ENCODE measurements at regions not wholly inside any gene's neighbourhood (a gene's known extent, or its start where the extent isn't known, plus 50 kb on each side); places are given as distances from the start of the nearest gene placed in this dataset.
"Not testable (repeated sequence)": the region's sequence is repeated elsewhere in the genome, so short reads cannot be mapped to it uniquely, and the experiment has no call there.

- TF ChIP-seq HDAC6 (IDR thresholded peaks at IDR 0.05; ENCODE audit: low read depth, low read length) (no peak), RNF2 (IDR thresholded peaks at IDR 0.05; ENCODE audit: borderline replicate concordance, low read depth, low read length, missing control alignments, poor library complexity, severe bottlenecking) (no peak), YY1 (IDR thresholded peaks at IDR 0.05; ENCODE audit: low read depth, low read length) (no peak)
Observed at GRCh38 chr2:163897799-163898198, 162.0 kb upstream of the FIGN start (continued).

DNA sequence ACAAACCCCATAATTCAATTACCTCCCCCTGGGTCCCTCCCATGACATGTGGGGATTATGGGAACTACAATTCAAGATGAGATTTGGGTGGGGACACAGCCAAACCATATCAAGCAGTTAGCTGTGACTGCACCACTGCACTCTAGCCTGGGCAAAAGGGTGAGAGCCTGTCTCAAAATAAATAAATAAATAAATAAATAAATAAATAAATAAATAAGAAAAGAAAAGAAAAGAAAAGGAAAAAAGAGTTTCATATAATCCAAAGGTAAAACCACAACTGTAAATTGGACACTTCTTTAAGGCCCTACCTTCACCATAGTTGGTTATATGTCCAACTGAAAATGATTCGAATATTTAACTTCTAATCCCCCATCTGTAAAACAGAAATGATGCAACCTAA, 157.6 kb upstream of the FIGN start:
- H3K4me3 ChIP-seq (ENCODE audit: extremely low read depth in 1 of 4, insufficient read depth in 2 of 4, low read depth in 3 of 4, low read length in 4 of 4); H3K36me3 ChIP-seq (ENCODE audit: control insufficient read depth in 2 of 4, insufficient read depth in 4 of 4, low read length in 3 of 4); H3K4me1 ChIP-seq (replicated peaks in 1 of 4; ENCODE audit: control insufficient read depth in 3 of 4, insufficient read depth in 4 of 4, low read length in 3 of 4); H3K23me2 ChIP-seq (ENCODE audit: low read depth, low read length); H3K4me2 ChIP-seq (ENCODE audit: insufficient read depth in 1 of 2, low read depth in 2 of 2, low read length in 2 of 2); H2AFZ ChIP-seq (ENCODE audit: low read length); H2BK120ac ChIP-seq (replicated peaks; ENCODE audit: low read depth, low read length); H4K20me1 ChIP-seq (replicated peaks in 1 of 2; ENCODE audit: control insufficient read depth in 1 of 2, insufficient read depth in 2 of 2, low read length in 2 of 2); H2BK20ac ChIP-seq (ENCODE audit: low read length); H2BK12ac ChIP-seq (ENCODE audit: low read depth, low read length); H3K79me2 ChIP-seq (ENCODE audit: control insufficient read depth in 1 of 2, insufficient read depth in 2 of 2, low read length in 2 of 2); POLR2A ChIA-PET (ENCODE audit: partially characterized antibody); DNase-seq (ENCODE audit: low read depth in 1 of 2, low spot score in 2 of 2); H4K5ac ChIP-seq (ENCODE audit: insufficient read length, low read depth, low read length); H3K56ac ChIP-seq (replicated peaks; ENCODE audit: insufficient read length, low read depth, low read length); H4K91ac ChIP-seq (replicated peaks; ENCODE audit: insufficient read length, low read length); H3K79me1 ChIP-seq (ENCODE audit: low read depth, low read length); H2BK15ac ChIP-seq (ENCODE audit: low read length); H3K14ac ChIP-seq (ENCODE audit: insufficient read length); H3K4ac ChIP-seq (replicated peaks; ENCODE audit: insufficient read length, low read depth, low read length); H2BK5ac ChIP-seq (ENCODE audit: low read depth, low read length); H3K27ac ChIP-seq (ENCODE audit: low read depth, low read length); H3K27me3 ChIP-seq (replicated peaks in 1 of 4; ENCODE audit: control insufficient read depth in 3 of 4, extremely low read depth in 1 of 4, insufficient read depth in 3 of 4, low read length in 3 of 4); CTCF ChIA-PET (ENCODE audit: partially characterized antibody); FAIRE-seq; H3K23ac ChIP-seq (ENCODE audit: insufficient read length); H4K8ac ChIP-seq (ENCODE audit: extremely low read depth, insufficient read depth, low read length); H3K9ac ChIP-seq (replicated peaks in 1 of 4; ENCODE audit: extremely low read depth in 1 of 4, low read depth in 3 of 4, low read length in 3 of 4); H3K18ac ChIP-seq (ENCODE audit: extremely low read depth, low read length); H2AK5ac ChIP-seq (ENCODE audit: low read depth, low read length); H3K9me3 ChIP-seq (ENCODE audit: insufficient read depth in 2 of 2, low read depth in 1 of 2, low read length in 1 of 2): not testable (repeated sequence)
- 29% methylated on average over 1 of the region's 1 CpG; no CpG with 5 or more reads in 1 of the 2 experiments for WGBS, 2 experiments (ENCODE audit: extremely low coverage in 1 of 2, insufficient coverage in 1 of 2, insufficient read length in 1 of 2, insufficient replicate concordance in 2 of 2, low coverage in 1 of 2, low lambda C conversion rate in 2 of 2, missing lambda C conversion rate in 1 of 2)

Measured in H1 (cell line).